NT2/D1 (cell line): ENCODE measurements at regions not wholly inside any gene's neighbourhood (a gene's known extent, or its start where the extent isn't known, plus 50 kb on each side); places are given as distances from the start of the nearest gene placed in this dataset.

Source experiments
- DNase-seq: peaks from one replicate; pipeline ENCODE4 v3.0.0-alpha.2; 2011; ENCODE audit warnings: low read depth, low spot score
- H3K27me3 ChIP-seq: 2 replicates; pipeline ENCODE4 v1.6.0; 2011; ENCODE audit warnings: mild to moderate bottlenecking; ENCODE audit not compliant: insufficient read length, insufficient read depth
- H3K36me3 ChIP-seq: 2 replicates; pipeline ENCODE4 v1.6.1; 2011; ENCODE audit warnings: mild to moderate bottlenecking, low read length, mixed read lengths; ENCODE audit not compliant: insufficient read depth, insufficient read length
- H3K4me1 ChIP-seq: 2 replicates; pipeline ENCODE4 v1.5.1; 2011; ENCODE audit not compliant: insufficient read depth, insufficient read length
- H3K4me3 ChIP-seq: 2 replicates; pipeline ENCODE4 v1.5.1; 2011; ENCODE audit warnings: low read depth; ENCODE audit not compliant: insufficient read length
- H3K9ac ChIP-seq: 2 replicates; pipeline ENCODE4 v1.6.0; 2011; ENCODE audit warnings: low read depth; ENCODE audit not compliant: insufficient read length
- H3K9me3 ChIP-seq: 2 replicates; pipeline ENCODE4 v1.5.1; 2011; ENCODE audit warnings: mild to moderate bottlenecking, low read length; ENCODE audit not compliant: insufficient read depth
- SUZ12 ChIP-seq: IDR thresholded peaks from 2 replicates; pipeline ENCODE4 v1.6.1; 2011; ENCODE audit not compliant: insufficient read length, insufficient read depth; ENCODE audit errors: extremely low read depth
- YY1 ChIP-seq: IDR thresholded peaks from 2 replicates; pipeline ENCODE4 v1.6.1; 2011; ENCODE audit not compliant: insufficient read length, insufficient read depth
- ZNF274 ChIP-seq: IDR thresholded peaks from 2 replicates; pipeline ENCODE4 v1.6.1; 2011; ENCODE audit warnings: mild to moderate bottlenecking, low read depth, low read length

DNA sequence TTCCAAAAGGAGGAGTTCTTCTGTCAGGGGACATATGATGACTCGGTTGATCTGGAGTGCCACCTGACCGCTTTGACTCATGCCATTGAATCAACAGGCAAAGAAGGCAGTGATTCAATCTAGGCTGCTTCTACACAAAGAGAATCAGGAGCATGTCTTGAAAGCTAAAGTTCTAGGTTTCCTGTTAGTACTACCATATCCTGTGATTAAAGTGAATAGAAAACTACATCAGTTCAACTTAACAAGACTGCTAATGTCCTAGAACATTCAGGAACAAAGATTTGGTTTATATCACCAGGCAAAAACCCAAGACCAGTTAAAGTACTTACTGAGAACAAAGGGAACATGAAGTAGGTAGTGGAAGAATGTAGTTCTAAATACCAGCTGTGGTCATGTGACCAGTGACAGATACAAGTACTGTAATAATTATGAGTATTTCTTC lies 216.8 kb upstream of the SGK1 start:
- Histone ChIP-seq H3K4me1 (no peaks in the 10 kb centered on the region), H3K27me3 (no peaks in the 10 kb centered on the region), H3K4me3 (no peak overlapping the region), H3K9ac (no peak overlapping the region), H3K9me3 (no peaks in the 10 kb centered on the region), H3K36me3 (no peaks in the 10 kb centered on the region)
- DNase-seq = no peak
- TF ChIP-seq YY1 (no peak), SUZ12 (no peak), ZNF274 (no peak)

DNA sequence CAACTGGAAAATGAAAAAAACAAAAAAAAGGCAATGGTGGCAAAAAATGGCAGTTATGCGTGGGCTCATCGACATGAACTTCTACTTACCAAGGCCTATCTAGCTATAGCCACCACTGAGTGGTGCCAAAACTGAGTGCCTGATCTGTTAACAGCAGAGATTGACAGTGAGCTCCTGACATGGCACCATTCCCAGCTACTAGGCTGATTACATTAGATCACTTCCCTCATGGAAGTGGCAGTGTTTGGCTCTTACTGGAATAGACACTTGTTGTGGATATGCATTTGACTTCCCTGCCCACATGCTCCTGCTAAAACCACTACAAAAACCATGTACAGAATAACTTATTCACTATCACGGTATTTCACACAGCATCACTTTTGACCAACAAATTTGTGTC lies 216.1 kb upstream of the SGK1 start:
- Histone ChIP-seq H3K36me3 (no peaks in the 10 kb centered on the region), H3K9ac (no peak overlapping the region), H3K27me3 (no peaks in the 10 kb centered on the region), H3K4me3 (no peak overlapping the region), H3K4me1 (no peaks in the 10 kb centered on the region), H3K9me3 (no peaks in the 10 kb centered on the region)
- TF ChIP-seq SUZ12 = no peak
- TF ChIP-seq YY1 = no peak
- no peak for TF ChIP-seq ZNF274
- DNase-seq = no peak

- H3K9ac ChIP-seq = no peak overlapping the region
- no peak for DNase-seq
- H3K4me1 ChIP-seq = no peaks in the 10 kb centered on the region
- no peaks in the 10 kb centered on the region for H3K27me3 ChIP-seq
- no peak for TF ChIP-seq YY1
- no peak for TF ChIP-seq ZNF274
- no peak for TF ChIP-seq SUZ12
- no peaks in the 10 kb centered on the region for H3K9me3 ChIP-seq
- no peak overlapping the region for H3K4me3 ChIP-seq
- H3K36me3 ChIP-seq = no peaks in the 10 kb centered on the region
Measured at GRCh38 chr6:134532694-134533624, 215.0 kb upstream of the SGK1 start.

DNA sequence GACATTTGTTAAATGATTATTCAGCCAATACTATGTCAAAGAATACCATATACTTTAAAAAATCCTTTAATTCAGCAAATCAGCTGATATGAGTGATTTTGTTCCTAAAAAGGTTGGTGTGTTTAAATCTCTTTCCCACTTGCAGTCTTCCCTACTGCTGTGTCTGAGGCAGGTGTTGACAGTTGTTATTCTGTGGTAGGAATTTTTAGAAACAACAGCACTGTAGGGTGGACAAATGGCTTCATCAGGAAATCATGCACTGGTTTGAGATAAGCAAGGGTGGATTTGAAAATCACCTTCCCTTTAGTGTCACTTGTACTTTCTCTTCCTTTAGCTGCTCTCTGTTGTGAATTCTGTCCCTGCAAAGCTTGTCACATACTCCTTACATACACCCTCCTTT lies 213.7 kb upstream of the SGK1 start:
- H3K9ac ChIP-seq = no peak overlapping the region
- no peak for DNase-seq
- TF ChIP-seq SUZ12 (no peak), ZNF274 (no peak), YY1 (no peak)
- no peaks in the 10 kb centered on the region for H3K9me3 ChIP-seq
- no peak overlapping the region for H3K4me3 ChIP-seq
- H3K36me3 ChIP-seq = no peaks in the 10 kb centered on the region
- no peaks in the 10 kb centered on the region for H3K4me1 ChIP-seq
- H3K27me3 ChIP-seq = no peaks in the 10 kb centered on the region

DNA sequence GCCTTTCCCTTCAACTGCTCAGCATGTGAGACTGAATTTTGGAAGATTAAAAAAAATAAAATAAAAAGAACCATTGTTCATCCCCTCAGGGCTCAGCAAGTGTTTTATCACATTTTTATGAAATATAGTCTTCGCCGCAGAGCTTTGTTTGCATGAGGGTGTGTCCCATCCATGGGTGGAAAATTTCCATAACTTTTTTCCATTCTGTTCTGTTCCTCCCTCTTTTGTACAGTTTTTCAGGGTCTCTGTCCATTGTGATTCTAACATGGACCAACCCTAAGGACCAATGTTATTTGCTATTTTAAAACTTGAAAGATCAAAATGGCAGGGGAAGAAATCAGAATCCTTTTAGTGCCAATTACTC lies 213.3 kb upstream of the SGK1 start:
- H3K9ac ChIP-seq = no peak overlapping the region
- DNase-seq = no peak
- no peaks in the 10 kb centered on the region for H3K27me3 ChIP-seq
- no peaks in the 10 kb centered on the region for H3K4me1 ChIP-seq
- TF ChIP-seq SUZ12 (no peak), YY1 (no peak), ZNF274 (no peak)
- no peaks in the 10 kb centered on the region for H3K36me3 ChIP-seq
- H3K4me3 ChIP-seq = no peak overlapping the region
- H3K9me3 ChIP-seq = no peaks in the 10 kb centered on the region

GRCh38 chr6:134529921-134530320 lies 212.0 kb upstream of the SGK1 start:
- Histone ChIP-seq H3K4me1 (no peaks in the 10 kb centered on the region), H3K27me3 (no peaks in the 10 kb centered on the region), H3K9me3 (no peaks in the 10 kb centered on the region), H3K36me3 (no peaks in the 10 kb centered on the region), H3K9ac (no peak overlapping the region), H3K4me3 (no peak overlapping the region)
- TF ChIP-seq SUZ12 (no peak), ZNF274 (no peak), YY1 (no peak)
- DNase-seq = no peak

- H3K9me3 ChIP-seq = no peaks in the 10 kb centered on the region
- DNase-seq = no peak
- H3K9ac ChIP-seq = no peak overlapping the region
- H3K4me1 ChIP-seq = no peaks in the 10 kb centered on the region
- H3K36me3 ChIP-seq = no peaks in the 10 kb centered on the region
- TF ChIP-seq SUZ12 (no peak), ZNF274 (no peak), YY1 (no peak)
- H3K27me3 ChIP-seq = no peaks in the 10 kb centered on the region
- H3K4me3 ChIP-seq = no peak overlapping the region
Measured at GRCh38 chr6:134529305-134529704, 211.4 kb upstream of the SGK1 start.
